SIG-M5 treated with dmso at 0.1 percent for 504 hours (cell line): ENCODE measurements at regions not wholly inside any gene's neighbourhood (a gene's known extent, or its start where the extent isn't known, plus 50 kb on each side); places are given as distances from the start of the nearest gene placed in this dataset.
"Not testable (repeated sequence)": the region's sequence is repeated elsewhere in the genome, so short reads cannot be mapped to it uniquely, and the experiment has no call there.

Experiments used
- DNase-seq: peaks from one replicate; lab custom pipeline; 2025; ENCODE audit not compliant: unreplicated experiment; lab: John Stamatoyannopoulos, UW

GRCh38 chr2:235105821-235106359, 154.1 kb downstream of the SH3BP4 start:
- no peak for DNase-seq

DNA sequence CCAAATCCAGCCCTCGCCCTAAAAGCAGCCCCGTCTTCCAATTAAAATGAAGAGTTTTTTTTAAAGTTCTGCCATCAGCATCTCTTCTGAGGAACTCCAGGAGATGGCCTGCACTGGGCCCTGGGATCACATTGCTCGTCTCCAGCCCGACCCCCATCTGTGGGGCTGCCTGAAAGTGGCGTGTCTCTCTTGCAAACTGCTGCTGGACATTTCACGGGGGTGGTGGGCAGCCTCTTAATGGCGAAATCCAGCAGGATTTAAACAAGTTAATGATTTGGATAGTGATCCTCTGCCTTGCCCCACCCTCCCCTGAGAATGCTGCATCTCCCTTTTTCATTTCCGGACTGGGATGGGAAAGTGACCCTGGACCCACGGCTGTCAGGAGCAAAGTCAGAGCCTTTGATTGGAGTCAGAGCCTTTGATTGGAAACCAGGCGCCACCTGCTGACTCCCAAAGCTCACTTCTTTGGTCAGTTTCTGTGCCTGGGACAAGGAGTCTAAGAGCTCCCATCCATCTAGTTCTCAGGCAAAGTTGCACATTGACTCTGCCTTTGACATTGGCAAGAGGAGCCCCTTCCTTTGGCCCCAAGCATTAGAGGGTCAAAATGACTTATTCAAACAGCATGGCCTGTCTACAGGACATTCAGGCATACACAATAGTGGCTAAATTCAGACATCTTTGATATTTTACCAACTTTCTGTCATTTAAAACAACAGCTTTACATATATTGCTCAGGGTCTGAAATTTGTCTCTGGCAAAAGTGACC, 155.2 kb downstream of the SH3BP4 start:
- DNase-seq = peak; percentile 44

GRCh38 chr2:235107640-235107951, 155.8 kb downstream of the SH3BP4 start:
- DNase-seq = no peak

DNA sequence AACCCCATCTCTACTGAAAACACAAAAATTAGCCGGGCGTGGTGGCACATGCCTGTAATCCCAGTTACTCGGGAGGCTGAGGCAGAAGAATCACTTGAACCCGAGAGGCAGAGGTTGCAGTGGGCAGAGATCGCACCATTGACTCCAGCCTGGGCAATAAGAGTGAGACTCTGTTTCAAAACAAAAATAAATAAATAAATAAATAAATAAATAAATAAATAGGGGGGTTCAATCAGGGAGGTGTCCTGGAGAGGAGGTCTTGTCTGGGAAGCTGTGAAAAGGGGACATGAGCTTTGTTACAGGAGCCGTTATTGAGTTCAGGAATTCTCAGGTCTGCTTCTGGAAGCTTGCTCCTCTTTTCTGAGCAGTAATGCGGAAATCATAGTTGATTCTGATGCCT, 157.7 kb downstream of the SH3BP4 start:
- DNase-seq = not testable (repeated sequence)

DNA sequence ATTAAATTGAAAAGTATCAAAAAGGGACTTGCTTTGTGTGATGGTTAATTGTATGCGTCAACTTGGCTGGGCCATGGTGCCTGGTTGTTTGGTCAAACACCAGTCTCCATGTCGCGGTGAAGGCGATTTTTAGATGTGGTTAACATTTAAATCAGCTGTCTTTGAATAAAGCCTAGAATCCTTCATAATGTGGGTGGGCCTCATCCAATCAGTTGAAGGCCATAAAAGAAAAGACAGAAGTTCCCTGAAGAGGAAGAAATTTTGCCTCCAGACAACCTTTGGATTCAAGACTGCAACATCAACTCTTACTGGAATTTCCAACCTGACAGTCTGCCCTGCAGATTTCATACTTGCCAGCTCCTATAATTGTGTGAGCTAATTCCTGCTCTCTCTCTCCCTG, 160.5 kb downstream of the SH3BP4 start:
- DNase-seq = no peak

DNA sequence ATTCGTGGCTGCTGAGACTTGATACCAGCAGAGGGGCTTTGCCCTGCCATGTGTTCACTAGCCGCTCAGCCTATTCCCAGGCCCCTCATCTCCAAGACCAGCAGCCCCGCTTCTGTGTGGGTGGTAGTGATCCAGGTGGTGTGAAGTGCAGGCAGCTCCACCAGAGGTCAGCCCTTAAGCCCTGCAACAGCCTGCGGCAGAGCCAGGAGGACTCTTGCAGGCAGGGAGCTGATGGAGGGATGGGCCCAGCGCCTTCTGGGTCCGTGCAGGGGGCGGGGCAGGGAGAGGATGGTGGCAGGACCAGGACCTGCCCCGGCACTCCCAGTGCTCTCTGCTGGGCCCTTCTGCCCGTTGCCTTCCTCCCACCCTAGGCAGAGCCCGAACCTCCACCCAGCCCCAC, 162.0 kb downstream of the SH3BP4 start:
- DNase-seq = no peak

DNA sequence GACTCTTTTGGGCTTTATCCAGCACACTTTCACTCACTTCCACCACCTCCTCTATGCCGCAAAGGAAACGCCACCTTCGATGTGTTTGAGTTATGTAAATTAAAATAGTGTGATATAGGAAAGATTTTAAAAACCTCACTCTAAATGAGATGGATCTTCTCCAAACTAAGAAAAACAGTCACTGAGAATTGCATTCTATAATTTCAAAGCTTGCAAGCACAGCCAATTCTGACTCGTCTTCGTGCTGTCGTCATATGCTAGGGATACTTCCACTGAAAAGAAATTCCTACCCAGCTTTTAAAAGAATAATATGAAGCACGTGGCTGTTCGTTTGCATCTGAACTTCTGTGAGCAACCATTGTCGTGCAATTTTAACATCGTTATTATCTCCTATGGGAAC, 162.5 kb downstream of the SH3BP4 start:
- no peak for DNase-seq

- no peak for DNase-seq
These were observed 163.7 kb downstream of the SH3BP4 start for GRCh38 chr2:235115521-235115920.

DNA sequence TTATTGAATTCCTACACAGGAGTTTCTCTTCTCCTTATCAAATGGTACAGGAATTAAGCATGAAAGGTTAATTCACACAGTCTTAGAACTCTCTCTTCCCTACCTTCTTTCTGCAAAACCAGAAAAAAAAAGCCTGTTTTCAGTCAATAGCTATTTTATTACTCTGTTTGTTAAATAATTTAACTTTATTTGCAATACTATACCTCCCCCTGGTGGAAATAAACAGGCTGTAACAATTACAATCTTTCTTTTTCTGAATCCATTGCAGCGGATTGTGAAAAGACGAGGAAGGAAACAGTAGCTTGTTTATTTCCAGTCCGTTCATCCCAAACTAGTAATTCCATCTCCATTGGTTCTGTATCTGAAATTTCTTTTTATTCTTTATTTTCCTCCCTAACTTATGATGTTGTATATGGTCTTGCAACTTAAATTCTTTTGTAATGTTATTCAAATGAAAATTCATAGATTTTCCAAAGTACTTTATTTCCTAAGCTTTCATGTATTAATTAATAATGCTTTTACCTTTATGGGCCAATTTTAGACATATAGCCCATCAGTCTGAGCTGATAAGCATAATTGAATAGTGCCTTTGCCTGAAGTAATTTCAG, 165.2 kb downstream of the SH3BP4 start:
- peak; percentile 34 for DNase-seq

GRCh38 chr2:235126768-235127167, 175.0 kb downstream of the SH3BP4 start:
- no peak for DNase-seq

- no peak for DNase-seq
These were observed 176.1 kb downstream of the SH3BP4 start for GRCh38 chr2:235127931-235128330.

- DNase-seq = no peak
These were observed 178.0 kb downstream of the SH3BP4 start for GRCh38 chr2:235129850-235130249.

GRCh38 chr2:235131334-235132305, 179.8 kb downstream of the SH3BP4 start:
- DNase-seq = no peak

GRCh38 chr2:235132651-235133050, 180.8 kb downstream of the SH3BP4 start:
- DNase-seq = no peak

DNA sequence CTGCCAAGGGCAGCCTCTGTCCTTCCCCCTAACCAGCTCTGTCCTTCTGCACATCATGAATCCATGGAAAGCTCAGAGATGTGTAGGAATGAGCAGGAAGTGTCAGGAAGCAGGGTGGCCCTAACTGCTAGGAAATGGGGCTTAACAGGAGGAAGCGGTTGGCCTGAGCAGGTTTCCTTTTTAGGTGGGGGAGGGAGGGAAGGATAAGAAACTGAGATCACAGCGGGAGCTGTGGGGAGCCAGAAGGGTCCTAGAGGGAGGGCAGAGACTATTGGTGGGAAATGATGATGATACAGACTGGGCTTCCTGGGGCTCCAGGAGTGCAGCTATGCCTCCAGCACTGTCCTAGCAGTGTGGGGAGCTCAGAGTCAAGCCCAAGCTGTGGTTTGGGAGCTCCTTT, 182.0 kb downstream of the SH3BP4 start:
- DNase-seq = no peak

- no peak for DNase-seq
These were observed 182.6 kb downstream of the SH3BP4 start for GRCh38 chr2:235134420-235134819.

DNA sequence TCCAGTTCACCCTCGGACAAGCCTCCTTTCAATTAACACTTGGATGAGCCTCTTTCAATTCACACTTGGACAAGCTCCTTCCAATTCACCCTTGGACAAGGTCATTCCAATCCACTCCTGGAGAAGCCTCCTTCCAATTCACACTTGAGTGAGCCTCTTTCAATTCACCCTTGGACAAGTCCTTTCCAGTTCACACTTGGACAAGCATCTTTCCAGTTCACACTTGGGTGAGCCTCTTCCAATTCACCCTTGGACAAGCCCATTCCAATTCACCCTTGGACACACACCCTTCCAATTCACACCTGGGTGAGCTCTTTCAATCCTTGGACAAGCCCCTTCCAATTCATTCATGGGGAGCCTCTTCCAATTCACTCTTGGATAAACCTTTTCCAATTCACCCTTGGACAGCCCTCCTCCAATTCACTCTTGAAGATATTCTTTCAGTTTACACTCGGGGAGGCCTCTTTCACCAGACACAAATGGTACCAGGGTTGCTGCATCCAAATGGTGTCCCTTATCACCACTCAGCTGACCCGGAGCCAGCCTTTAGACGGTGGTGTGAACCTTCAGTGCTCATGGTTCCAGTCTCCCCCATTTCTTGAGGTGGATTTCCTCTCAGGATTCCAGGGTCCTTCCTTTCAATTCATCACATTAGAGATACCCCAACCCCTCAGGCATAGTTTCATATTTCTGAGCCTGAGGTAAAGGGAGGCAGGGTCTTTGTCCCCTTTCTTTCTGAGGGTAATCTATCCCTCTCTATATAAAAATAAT, 183.6 kb downstream of the SH3BP4 start:
- no peak for DNase-seq

- DNase-seq = peak; percentile 25
These were observed 184.3 kb downstream of the SH3BP4 start for GRCh38 chr2:235135990-235136561.

DNA sequence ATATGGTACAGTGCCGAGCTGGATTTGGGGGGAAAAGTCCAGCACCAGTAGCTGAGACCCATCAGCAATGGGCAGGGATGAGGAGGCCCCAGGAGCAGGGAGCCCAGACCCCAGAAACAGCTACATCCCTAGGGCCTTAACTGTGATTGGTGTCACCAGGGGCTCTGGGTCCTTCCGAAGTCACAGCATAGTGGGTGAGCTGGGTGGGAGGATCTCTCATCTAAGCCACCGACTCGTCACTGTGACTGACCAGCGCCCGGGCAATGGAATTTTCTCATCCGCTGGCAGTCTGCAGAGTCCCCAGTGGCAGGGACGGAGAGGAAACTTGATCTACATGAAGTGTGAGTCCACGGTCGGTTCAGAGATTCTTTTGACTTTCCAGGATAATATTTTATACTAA, 186.5 kb downstream of the SH3BP4 start:
- DNase-seq = no peak
